Mucosa of descending colon (tissue), 3 donors: ENCODE measurements at regions not wholly inside any gene's neighbourhood (a gene's known extent, or its start where the extent isn't known, plus 50 kb on each side); places are given as distances from the start of the nearest gene placed in this dataset.

Experiments
- ATAC-seq: fragments of 200-7000 bp; cut with Tn5 transposase; one replicate; pipeline ENCODE4 v1.9.1; 2020; ENCODE audit warnings: mild to moderate bottlenecking, moderate library complexity
- DNase-seq, 3 donors: peaks; one replicate each; pipeline ENCODE4 v3.0.0-alpha.2; 2020
- H3K36me3 ChIP-seq: fragments of 200-600 bp; one replicate; pipeline ENCODE4 v1.8.0; 2021; ENCODE audit warnings: low read depth, mild to moderate bottlenecking
- H3K4me1 ChIP-seq: fragments of 200-600 bp; one replicate; pipeline ENCODE4 v1.8.0; 2021; ENCODE audit warnings: low read depth, mild to moderate bottlenecking
- H3K4me3 ChIP-seq: fragments of 200-600 bp; one replicate; pipeline ENCODE4 v1.8.0; 2021; ENCODE audit warnings: mild to moderate bottlenecking
- H3K9me3 ChIP-seq: fragments of 200-600 bp; one replicate; pipeline ENCODE4 v1.8.0; 2021; ENCODE audit warnings: mild to moderate bottlenecking
- intact Hi-C, 2 donors: fragments of 100-400 bp; cut with DNase I in 1 of 2; cut with micrococcal nuclease in 1 of 2; formaldehyde crosslinking; loops; one replicate each; pipeline versions ENCODE4 v1.11.0 to v1.11.1; 2022; cut with DNase I, micrococcal nuclease
- TF ChIP-seq, protein P1 (sequence below): fragments of 200-600 bp; IDR thresholded peaks from one replicate; pipeline ENCODE4 v1.8.0; 2022; ENCODE audit warnings: antibody characterized with exemption, mild to moderate bottlenecking
- donor health status: DM: no; HTN: no; CAD: no; lungs with moderate emphysema.
- donor health status: DM: no; HTN: no; CAD: no.
- donor health status: DM: no; HTN: yes; CAD: no.

DNA sequence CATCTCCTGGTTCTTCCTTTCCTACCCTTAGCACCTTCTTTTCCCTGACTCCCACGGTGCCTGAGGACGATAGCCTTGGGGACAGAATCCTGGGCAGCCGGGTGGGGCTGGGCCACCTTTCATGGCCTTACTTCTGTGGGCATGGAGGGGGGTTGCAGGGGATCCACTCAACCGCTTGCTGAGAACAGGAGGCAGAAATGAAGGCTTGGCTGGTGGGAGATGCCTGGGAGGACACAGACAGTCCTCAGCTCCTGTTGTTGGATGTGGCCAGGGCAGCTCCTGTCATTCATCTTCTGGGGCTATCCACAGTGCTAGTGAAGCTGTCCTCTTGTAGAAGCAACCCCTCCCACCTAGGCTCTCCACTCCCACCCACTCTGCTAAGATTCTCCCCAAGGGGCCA is 95.5 kb upstream of the CELF4 start:
- Histone ChIP-seq H3K9me3 (no peaks in the 10 kb centered on the region), H3K4me3 (no peak overlapping the region), H3K36me3 (no peaks in the 10 kb centered on the region), H3K4me1 (no peaks in the 10 kb centered on the region)
- TF ChIP-seq, protein P1, sequence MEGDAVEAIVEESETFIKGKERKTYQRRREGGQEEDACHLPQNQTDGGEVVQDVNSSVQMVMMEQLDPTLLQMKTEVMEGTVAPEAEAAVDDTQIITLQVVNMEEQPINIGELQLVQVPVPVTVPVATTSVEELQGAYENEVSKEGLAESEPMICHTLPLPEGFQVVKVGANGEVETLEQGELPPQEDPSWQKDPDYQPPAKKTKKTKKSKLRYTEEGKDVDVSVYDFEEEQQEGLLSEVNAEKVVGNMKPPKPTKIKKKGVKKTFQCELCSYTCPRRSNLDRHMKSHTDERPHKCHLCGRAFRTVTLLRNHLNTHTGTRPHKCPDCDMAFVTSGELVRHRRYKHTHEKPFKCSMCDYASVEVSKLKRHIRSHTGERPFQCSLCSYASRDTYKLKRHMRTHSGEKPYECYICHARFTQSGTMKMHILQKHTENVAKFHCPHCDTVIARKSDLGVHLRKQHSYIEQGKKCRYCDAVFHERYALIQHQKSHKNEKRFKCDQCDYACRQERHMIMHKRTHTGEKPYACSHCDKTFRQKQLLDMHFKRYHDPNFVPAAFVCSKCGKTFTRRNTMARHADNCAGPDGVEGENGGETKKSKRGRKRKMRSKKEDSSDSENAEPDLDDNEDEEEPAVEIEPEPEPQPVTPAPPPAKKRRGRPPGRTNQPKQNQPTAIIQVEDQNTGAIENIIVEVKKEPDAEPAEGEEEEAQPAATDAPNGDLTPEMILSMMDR, result no peak
- intact Hi-C loops, result no loop called here
- ATAC-seq (no peak), DNase-seq (no peak)

DNA sequence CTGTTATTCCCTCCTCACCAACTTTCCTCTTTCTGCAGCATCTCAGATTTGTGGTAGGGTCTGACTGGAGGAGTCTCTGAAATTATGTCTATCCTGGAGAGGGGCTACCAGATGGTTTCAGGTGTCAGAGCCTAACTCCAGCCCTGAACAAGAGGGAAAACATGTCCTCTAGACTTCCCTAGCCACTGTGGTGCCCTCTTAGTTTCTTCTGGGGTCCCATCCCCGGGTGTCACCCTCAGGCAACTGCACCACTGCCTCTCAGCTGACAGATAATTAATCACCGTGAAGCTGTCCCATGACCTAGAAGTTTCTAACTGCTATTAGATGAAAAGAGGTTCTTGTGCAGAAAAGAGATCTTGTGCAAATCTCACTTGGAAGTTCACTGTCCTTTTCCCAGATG is 95.1 kb upstream of the CELF4 start:
- intact Hi-C loops, result no loop called here
- no peaks in the 10 kb centered on the region for H3K9me3 ChIP-seq
- H3K36me3 ChIP-seq, result no peaks in the 10 kb centered on the region
- no peak overlapping the region for H3K4me3 ChIP-seq
- H3K4me1 ChIP-seq, result no peaks in the 10 kb centered on the region
- DNase-seq (no peak), ATAC-seq (no peak)
- TF ChIP-seq, protein P1, result no peak

DNA sequence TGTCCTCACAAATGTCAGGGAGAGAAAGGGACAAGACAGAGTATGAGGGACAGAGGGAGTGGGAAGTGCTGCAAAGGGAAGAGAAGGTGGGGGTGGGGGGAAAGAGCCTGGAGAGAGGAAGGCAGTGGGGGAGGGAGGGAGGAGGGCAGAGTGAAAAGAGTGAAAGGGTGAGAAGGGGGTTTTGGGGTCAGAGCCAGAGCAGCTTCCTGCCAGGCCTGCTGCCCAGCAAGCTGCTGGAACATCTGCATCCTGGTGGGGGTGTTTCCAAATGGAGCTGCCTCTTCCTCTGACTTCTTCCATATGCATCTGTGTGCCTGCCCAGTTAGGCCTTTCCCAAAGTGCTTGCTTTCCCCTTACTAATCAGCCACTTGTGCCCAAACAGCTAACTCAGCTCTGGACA is 94.3 kb upstream of the CELF4 start:
- ATAC-seq, result no peak

GRCh38 chr18:37658894-37659293 is 93.3 kb upstream of the CELF4 start:
- TF ChIP-seq, protein P1, result no peak
- DNase-seq (no peak), ATAC-seq (no peak)
- intact Hi-C loops, result no loop called here
- Histone ChIP-seq H3K4me3 (no peak overlapping the region), H3K36me3 (no peaks in the 10 kb centered on the region), H3K4me1 (no peaks in the 10 kb centered on the region), H3K9me3 (no peaks in the 10 kb centered on the region)

More for the DNA sequence above, 94.3 kb upstream of the CELF4 start:
- TF ChIP-seq, protein P1, result no peak
- no peaks in the 10 kb centered on the region for H3K9me3 ChIP-seq
- no peak for DNase-seq
- no peaks in the 10 kb centered on the region for H3K4me1 ChIP-seq
- no peaks in the 10 kb centered on the region for H3K36me3 ChIP-seq
- no peak overlapping the region for H3K4me3 ChIP-seq
- intact Hi-C loops, result no loop called here

DNA sequence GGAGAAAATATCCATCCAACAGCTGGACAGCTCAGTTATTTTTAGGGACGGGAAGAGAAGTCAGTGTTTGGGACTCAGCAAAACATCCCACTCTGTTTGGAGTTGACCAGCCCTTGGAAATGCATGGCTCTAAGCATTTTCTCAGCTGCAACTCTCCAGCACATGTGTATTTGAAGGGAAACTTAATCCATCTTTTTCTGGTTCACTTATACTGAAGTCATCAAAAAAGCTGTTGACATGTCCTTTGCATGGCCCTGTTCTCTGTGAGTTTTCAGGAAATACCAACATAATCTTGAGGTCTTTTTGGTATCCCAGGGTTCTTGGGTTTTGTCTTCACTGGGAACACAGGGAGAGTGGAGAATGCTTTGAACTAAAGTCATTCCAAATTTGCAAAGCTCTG is 91.9 kb upstream of the CELF4 start:
- intact Hi-C loops, result no loop called here
- DNase-seq (no peak), ATAC-seq (no peak)
- Histone ChIP-seq H3K4me3 (no peak overlapping the region), H3K9me3 (no peaks in the 10 kb centered on the region), H3K4me1 (no peaks in the 10 kb centered on the region), H3K36me3 (no peaks in the 10 kb centered on the region)
- TF ChIP-seq, protein P1, result no peak

DNA sequence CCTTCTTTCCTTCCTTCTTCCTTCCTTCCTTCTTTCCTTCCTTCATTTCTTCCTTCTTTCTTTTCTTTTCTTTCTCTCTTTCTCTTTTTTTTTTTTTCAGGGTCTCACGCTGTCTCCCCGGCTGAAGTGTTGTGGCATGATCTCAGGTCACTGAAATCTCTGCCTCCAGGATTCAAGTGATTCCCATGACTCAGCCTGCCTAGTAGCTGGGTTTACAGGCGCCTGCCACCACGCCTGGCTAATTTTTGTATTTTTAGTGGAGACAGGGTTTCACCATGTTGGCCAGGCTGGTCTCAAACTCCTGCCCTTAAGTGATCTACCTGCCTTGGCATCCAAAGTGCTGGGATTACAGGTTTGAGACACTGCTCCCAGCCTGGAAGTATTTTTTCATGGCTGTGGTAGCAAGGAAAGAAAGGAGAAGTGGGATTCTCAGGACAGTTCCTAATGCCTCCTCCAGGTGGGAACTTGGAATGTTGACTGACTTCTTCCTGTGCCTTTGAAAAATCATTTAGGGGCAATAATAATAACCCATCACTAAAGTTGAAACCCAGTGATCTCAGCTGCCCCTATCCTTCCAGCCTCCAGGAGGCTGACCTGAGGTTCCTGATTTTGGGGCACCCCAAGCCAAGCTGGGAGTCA is 89.3 kb upstream of the CELF4 start:
- TF ChIP-seq, protein P1, result no peak
- Histone ChIP-seq H3K4me1 (no peaks in the 10 kb centered on the region), H3K36me3 (no peaks in the 10 kb centered on the region), H3K9me3 (no peaks in the 10 kb centered on the region), H3K4me3 (no peak overlapping the region)
- no peak for ATAC-seq
- intact Hi-C loops, result no loop called here
- no peak for DNase-seq
